HG03280 (cell line): ENCODE measurements at regions not wholly inside any gene's neighbourhood (a gene's known extent, or its start where the extent isn't known, plus 50 kb on each side); places are given as distances from the start of the nearest gene placed in this dataset.

Experiments used
- ATAC-seq: cut with Tn5 transposase; IDR thresholded peaks from one replicate; pipeline ENCODE4 v1.9.1; 2021; ENCODE audit warnings: mild to moderate bottlenecking, moderate library complexity; ENCODE audit not compliant: unreplicated experiment

- ATAC-seq, result no peak
These were observed 425.3 kb downstream of the ZNF521 start for GRCh38 chr18:24926649-24927048.

GRCh38 chr18:24928301-24928878, 423.6 kb downstream of the ZNF521 start:
- no peak for ATAC-seq

DNA sequence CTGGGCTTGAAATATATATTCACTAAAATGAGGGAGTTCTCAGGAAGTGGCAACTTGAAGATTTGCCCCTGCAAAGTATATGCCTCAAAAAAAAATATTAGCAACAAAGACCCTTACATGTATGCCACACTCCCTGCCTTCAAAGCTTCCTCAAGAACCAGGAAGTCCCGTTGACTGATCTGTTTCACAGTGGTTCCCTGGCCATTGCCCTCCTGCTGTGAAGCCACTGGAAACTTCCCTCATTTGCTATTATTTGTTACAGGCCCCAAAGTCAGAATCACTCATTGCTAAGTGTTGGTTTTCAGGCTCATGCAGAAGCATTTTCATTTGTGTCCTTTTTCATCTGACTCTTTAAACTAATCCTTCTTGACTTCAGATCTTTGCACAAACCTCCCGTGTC, 421.5 kb downstream of the ZNF521 start:
- no peak for ATAC-seq

DNA sequence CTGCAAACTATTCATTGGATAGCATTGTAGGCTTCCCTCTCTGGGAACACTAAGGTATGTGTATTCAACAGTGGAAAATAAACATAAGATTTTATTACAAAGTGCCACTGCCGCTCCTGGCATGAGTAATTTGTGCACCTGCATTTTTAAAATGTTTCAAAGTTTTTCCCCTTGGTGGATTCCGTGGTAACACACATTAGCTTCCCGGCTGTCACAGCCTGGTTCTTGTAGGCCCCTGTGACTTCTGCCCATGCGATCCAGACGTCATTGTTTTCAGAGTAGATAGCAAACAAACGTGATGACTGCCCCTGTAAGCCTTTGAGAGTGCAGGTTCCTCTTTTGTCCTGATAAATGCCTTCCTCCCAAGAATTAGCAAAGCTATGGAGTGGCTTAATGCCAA, 421.0 kb downstream of the ZNF521 start:
- no peak for ATAC-seq

DNA sequence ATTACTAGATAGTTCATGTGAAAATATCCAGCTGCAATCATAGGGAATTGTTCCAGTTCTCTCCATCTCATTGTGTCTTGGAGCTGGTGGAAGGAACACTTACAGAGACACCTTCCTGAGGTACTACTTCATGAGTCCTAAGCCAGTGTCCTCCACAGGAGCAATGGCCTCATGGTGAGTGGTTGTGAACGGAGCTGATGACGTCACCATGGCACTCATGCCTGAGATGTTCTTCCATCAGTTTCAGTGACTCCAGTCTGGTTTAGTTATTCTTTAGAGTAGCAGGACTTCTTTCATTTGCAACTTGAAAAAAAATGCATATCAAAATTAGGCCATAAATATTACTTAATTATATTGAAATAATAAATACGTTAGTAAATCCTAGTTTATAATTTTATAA, 418.6 kb downstream of the ZNF521 start:
- no peak for ATAC-seq

DNA sequence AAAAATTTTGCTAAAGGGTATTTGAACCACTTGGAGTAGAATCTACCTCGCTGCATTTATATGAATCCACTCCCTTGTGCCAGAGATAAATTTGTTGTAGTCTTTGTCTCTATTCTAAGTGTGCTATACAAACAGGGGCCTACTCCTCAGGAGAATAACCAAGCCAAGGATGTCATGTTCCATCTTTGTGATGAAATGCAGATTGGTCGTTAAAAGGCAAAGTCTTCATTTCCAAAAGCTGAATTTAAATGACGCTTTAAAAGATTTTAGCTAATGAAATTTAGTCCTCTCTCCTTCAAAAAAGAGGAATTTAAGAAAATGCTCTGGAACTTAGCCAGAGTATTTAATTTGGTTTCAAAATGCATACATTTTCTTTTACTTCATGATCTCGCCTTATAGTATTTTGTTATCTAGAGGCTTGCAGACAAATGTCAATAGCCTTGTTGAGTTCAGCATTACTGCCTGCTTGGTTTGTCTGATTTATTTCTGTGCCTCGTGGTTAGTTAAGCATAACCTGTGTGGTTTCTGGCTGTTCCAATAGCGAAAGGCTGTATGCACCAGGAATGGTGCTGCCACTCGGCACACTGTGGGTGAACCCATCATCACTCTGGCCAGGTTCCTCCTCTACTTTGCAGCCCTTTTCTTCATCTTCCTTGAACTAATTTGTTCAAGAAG, 417.6 kb downstream of the ZNF521 start:
- no peak for ATAC-seq

GRCh38 chr18:24935008-24935407, 417.0 kb downstream of the ZNF521 start:
- no peak for ATAC-seq

DNA sequence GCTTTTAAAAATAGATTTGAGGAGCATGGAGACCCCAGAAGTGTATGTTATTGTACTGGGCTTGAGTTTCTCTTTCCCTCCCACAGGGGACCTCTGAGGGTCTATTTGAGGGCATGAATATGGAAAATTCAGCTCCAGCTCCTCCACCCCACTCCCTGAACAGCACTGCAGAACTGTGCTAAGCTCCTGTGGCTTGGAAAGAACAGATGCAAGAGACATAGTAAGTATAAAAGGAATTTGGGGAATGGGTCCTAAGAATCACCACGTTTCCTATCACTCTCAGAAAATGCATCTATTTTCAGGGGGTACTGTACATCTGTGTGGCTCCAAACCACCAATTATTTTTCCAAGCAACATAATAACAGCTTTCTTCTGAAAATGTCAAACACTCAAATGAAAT, 416.1 kb downstream of the ZNF521 start:
- no peak for ATAC-seq

- ATAC-seq, result no peak
These were observed 415.3 kb downstream of the ZNF521 start for GRCh38 chr18:24936691-24937090.

DNA sequence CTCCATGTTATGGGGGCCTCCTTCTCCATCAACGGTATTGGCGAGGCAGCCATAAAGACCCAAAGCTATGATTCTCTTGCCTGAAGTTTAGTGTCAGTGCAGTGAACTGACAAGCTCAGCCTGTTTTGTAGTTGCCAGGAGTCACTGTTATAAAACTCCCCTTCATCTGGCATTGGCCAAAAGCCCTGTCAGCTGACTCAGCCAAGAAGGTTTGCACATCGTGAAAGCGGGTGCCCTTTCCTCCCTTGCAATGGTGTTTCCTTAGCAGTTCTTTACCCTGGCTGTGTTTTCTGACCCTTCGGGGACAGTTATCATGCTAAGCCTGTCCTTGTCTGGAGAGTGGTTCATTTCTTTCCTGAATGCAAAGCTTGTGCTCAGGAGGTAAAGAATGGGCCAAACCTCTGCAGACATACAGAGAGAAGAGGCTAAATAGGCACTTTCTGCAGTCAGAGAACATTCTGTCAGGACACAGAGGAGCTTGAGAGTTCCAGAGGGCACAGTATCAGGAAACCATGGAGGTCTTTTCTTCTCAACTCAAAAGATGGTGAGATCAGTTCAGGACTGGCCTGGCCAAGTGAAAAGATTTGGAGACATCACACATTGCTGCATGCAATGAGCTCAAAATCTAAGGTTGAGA, 414.2 kb downstream of the ZNF521 start:
- ATAC-seq, result no peak

DNA sequence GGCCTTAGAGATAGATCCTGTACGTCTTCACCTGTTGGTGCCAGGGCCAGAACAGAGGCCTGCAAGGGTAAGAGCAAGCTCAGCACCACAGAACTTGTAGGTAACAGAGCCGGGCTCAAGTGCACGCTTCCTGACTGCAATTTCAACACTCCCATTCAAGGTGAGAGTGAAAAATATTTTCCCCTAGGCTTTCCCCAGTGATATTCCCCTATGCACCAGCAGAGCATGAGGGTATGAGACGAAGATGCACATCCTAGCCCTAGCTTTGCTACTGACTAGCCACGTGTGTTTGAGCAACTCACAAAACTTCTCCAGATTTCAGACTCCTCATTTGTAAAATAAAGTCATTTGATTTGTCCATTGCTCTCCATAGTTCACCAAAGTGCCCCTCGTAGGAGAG, 411.6 kb downstream of the ZNF521 start:
- no peak for ATAC-seq

DNA sequence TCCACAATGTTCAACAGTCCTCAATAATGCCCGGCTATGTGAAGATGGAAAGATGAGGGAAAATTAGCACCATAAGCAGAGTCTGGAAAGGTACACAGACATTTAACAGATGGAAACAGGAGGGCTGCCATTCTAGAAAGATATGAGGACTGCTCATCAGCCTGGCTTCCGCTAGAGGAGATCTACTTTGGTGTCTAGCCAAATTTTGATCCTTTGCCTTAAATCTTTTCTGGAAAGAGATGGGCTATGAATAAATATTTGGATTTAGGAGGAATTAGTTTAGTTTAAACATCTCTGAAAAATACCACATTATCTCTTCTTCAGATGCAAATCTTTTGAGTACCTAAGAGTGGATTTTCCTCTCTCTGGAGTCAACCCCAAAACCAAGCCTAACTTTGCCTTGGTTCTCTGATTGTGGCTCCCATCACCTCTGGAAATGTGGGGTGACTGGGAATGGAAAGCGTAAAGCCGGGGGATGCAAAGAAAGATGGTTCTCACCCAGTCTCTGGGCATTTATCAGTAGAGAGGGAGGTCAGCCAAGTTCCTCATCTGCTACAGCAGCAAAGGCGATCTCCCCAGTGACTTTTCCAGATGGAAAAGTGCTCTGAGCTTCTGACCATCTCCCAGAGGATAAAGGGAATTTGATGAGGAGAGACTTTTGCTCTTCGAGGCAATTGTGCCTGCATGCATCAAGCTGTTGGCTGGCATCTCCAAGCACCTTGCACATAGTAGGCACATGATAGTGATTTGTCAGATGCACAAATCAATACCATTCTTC, 410.6 kb downstream of the ZNF521 start:
- no peak for ATAC-seq

DNA sequence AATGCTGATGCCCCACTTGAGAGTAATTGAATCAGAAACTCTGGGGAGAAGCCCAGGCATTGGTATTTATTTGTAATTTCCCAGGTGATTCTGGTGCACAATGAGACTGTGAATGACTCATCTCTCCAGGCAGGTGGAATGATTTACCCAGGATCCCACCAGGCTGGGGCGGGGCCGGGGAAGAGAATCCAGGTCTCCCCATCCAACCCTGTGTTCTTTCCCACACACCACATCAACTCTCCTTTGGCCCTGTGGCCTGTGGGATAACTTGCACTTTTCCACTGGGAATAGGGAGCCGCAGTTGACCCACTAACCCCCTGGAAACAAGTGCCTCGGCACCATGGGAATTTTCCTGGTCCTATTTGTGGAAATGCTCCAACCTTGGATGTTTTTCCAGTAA, 409.8 kb downstream of the ZNF521 start:
- ATAC-seq, result no peak

GRCh38 chr18:24947521-24948305, 404.3 kb downstream of the ZNF521 start:
- ATAC-seq, result no peak

DNA sequence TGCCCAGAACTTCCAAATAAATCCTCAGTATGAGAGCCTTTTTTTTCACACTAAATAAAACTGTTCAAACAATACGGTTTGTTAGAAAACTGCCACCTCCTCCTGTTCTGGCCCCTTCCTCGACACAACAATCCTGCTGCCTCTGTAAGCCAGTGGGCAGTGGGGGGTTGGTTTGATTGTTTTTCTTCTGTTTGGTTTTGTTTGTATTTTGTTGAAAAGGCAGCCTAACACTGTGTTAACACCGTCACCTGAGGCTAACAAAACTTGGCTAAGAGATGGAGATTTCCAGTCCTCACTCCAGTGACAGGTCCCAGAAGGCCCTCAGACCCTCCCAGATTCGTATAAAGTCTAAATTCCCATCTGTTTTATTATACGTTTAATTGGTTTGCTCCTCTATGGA, 402.1 kb downstream of the ZNF521 start:
- ATAC-seq, result no peak

DNA sequence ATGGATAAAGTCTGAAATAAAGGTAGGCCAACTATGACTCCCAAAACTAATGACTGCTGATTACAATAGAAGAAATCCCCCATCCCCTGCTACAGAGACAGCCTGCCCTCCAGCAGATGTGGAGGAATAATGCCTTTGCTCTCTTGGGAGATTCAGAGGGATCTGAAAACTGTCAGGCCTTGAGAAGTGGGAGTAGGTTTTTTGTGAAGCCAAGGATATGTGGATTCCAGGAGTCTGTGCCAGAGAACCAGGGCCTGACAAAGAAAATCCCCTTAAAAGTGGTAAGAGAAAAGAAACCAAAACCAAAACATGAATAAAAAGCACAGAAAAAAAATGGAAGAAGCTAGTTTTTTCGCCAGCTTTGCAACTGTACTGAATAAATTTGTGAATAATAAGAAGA, 397.6 kb downstream of the ZNF521 start:
- no peak for ATAC-seq

DNA sequence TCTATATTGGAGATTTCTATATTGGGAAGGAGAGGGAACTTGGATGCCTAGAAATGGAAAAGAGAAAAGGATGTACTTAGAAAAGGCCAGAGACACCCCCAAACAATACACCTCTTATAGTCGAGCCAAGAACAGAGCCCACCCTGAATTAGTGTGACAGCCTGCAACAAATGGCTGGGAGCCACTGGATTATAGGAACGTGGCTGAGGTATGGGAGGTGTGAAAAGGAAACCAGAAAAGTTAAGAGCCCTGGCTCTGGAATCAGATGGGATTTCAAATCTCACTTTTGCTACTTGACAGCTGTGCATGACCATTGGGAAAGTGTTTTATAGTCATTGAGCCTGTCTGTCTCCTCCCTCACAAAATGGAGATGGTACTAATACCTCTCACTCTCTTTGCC, 394.0 kb downstream of the ZNF521 start:
- no peak for ATAC-seq

DNA sequence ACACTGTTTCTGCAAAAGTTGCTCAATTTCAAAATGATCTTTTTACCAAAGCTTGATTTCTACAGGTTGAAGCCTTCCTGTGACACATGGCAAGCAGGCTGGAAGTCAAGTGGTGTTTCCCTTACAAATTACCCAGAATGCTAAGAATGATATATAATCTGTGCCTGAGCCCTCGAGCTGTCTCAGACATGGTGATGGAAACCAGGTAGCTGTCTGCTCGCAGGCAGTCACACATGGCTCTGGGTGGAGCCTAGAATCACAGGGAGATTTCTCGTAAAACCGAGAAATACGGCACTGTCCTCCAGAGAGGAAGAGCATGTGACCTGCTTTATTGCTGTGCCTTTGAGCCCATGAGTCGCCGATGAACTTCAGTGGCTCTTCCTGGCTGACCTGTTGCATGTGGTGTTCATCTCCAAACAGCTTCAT, 392.9 kb downstream of the ZNF521 start:
- no peak for ATAC-seq

DNA sequence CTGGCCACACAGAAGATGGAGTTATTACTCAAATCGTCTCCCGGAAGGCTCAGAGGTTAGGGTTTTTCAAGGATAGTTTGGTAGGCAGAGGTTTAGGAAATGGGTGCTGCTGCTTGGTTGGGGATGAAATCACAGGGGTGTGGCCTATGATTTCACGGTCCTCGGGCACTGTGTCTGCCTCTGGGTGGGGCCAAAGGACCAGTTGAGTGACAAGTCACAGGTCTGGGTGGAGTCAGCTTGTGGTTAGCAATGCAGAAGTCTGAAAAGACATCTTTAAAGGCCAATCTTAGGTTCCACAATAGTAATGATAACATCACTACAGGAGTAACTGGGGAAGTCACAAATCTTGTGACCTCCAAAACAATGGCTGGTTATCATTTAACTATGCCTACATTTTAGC, 387.8 kb downstream of the ZNF521 start:
- peak; percentile 83 for ATAC-seq

- no peak for ATAC-seq
These were observed 383.7 kb downstream of the ZNF521 start for GRCh38 chr18:24968238-24968775.

- no peak for ATAC-seq
These were observed 379.4 kb downstream of the ZNF521 start for GRCh38 chr18:24972577-24972976.
